Activated CD4-positive, alpha-beta T cell treated with anti-CD3 and anti-CD28 coated beads, Interleukin-10, Interleukin-2, amounts not matched to agents 100 ng/mL and 50 ng/mL, durations not matched to agents 16 hours and 8 hours (primary cell): ENCODE measurements at regions not wholly inside any gene's neighbourhood (a gene's known extent, or its start where the extent isn't known, plus 50 kb on each side); places are given as distances from the start of the nearest gene placed in this dataset.
"Not testable (repeated sequence)": the region's sequence is repeated elsewhere in the genome, so short reads cannot be mapped to it uniquely, and the experiment has no call there.

ENCODE experiments used
- DNase-seq: peaks from one replicate; pipeline ENCODE4 v3.0.0-alpha.2; 2020

- no peak for DNase-seq
These were observed 83.0 kb upstream of the AK4 start for GRCh38 chr1:65064981-65065380.

GRCh38 chr1:65065524-65066418 is 82.2 kb upstream of the AK4 start:
- DNase-seq: no peak

- no peak for DNase-seq
These were observed 81.6 kb upstream of the AK4 start for GRCh38 chr1:65066419-65066765.

- peak; percentile 69 for DNase-seq
These were observed 81.1 kb upstream of the AK4 start for GRCh38 chr1:65066766-65067490.

- peak; percentile 58 for DNase-seq
These were observed 80.4 kb upstream of the AK4 start for GRCh38 chr1:65067491-65068201.

- DNase-seq: peak; percentile 16
These were observed 79.6 kb upstream of the AK4 start for GRCh38 chr1:65068202-65069010.

GRCh38 chr1:65069011-65069565 is 78.9 kb upstream of the AK4 start:
- DNase-seq: no peak

GRCh38 chr1:65072845-65073244 is 75.2 kb upstream of the AK4 start:
- DNase-seq: no peak

- DNase-seq: peak; percentile 74
These were observed 72.7 kb upstream of the AK4 start for GRCh38 chr1:65075123-65075976.

- no peak for DNase-seq
These were observed 70.6 kb upstream of the AK4 start for GRCh38 chr1:65077369-65077768.

- no peak for DNase-seq
These were observed 68.1 kb upstream of the AK4 start for GRCh38 chr1:65079941-65080340.

GRCh38 chr1:65082346-65083040 is 65.5 kb upstream of the AK4 start:
- DNase-seq: no peak

- DNase-seq: no peak
These were observed 64.6 kb upstream of the AK4 start for GRCh38 chr1:65083263-65083896.

- DNase-seq: no peak
These were observed 63.9 kb upstream of the AK4 start for GRCh38 chr1:65084066-65084465.

- DNase-seq: not testable (repeated sequence)
These were observed 60.5 kb upstream of the AK4 start for GRCh38 chr1:65087519-65087918.

GRCh38 chr1:65090406-65090805 is 57.6 kb upstream of the AK4 start:
- DNase-seq: no peak

GRCh38 chr1:65092691-65093090 is 55.3 kb upstream of the AK4 start:
- no peak for DNase-seq

- DNase-seq: no peak
These were observed 50.9 kb upstream of the AK4 start for GRCh38 chr1:65097076-65097475.
